SU-DHL-6 (cell line): ENCODE measurements at regions not wholly inside any gene's neighbourhood (a gene's known extent, or its start where the extent isn't known, plus 50 kb on each side); places are given as distances from the start of the nearest gene placed in this dataset.

Experiments
- EZH2phosphoT487 ChIP-seq: fragments of 200-600 bp; sonication (generic), shearing (Covaris generic); conservative IDR thresholded peaks from 2 replicates; pipeline ENCODE4 v1.6.1; 2018; ENCODE audit warnings: mild to moderate bottlenecking, antibody characterized with exemption, low read length, moderate library complexity, mixed read lengths
- TF ChIP-seq, protein P1 (sequence below): fragments of 200-600 bp; sonication (generic); IDR thresholded peaks from one replicate; pipeline ENCODE4 v1.5.1; 2017; ENCODE audit warnings: antibody characterized with exemption, mild to moderate bottlenecking, low read length, moderate library complexity; ENCODE audit not compliant: insufficient read depth, poor library complexity, severe bottlenecking

DNA sequence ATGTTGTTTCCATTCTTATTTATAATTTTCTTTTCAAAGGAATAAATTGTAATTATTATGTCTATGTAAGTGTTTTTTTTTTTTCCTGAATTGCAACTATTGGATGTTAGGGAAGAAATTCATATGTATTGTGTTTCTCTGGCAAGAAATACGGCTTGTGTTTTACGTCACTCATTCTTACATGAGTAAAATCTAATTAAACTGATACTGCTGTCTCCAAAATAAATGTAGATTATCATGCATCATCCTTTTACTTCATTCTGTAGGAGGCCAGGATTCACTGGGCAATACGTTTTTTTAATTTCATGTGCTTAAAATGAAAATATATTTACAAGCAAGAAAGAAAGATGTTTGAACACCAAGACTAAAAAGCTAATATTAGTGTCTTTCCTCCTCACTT is 590.8 kb downstream of the OTOL1 start:
- TF ChIP-seq, protein P1, sequence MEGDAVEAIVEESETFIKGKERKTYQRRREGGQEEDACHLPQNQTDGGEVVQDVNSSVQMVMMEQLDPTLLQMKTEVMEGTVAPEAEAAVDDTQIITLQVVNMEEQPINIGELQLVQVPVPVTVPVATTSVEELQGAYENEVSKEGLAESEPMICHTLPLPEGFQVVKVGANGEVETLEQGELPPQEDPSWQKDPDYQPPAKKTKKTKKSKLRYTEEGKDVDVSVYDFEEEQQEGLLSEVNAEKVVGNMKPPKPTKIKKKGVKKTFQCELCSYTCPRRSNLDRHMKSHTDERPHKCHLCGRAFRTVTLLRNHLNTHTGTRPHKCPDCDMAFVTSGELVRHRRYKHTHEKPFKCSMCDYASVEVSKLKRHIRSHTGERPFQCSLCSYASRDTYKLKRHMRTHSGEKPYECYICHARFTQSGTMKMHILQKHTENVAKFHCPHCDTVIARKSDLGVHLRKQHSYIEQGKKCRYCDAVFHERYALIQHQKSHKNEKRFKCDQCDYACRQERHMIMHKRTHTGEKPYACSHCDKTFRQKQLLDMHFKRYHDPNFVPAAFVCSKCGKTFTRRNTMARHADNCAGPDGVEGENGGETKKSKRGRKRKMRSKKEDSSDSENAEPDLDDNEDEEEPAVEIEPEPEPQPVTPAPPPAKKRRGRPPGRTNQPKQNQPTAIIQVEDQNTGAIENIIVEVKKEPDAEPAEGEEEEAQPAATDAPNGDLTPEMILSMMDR, result no peak
- TF ChIP-seq EZH2phosphoT487, result no peak
